ENCODE measurements at regions not wholly inside any gene's neighbourhood (a gene's known extent, or its start where the extent isn't known, plus 50 kb on each side); places are given as distances from the start of the nearest gene placed in this dataset.
"Not testable (repeated sequence)": the region's sequence is repeated elsewhere in the genome, so short reads cannot be mapped to it uniquely, and the experiment has no call there.

- DNase-seq = no peak
- TF ChIP-seq POLR2A (IDR thresholded peaks at IDR 0.05; ENCODE audit: low read length) (no peak), GATA1 (IDR thresholded peaks at IDR 0.05; ENCODE audit: low read depth, low read length) (no peak)
Observed at GRCh38 chr1:8241417-8242014, 76.4 kb upstream of the SLC45A1 start.

GRCh38 chr1:8239306-8240023, 78.4 kb upstream of the SLC45A1 start:
- DNase-seq = no peak
- no peak for TF ChIP-seq GATA1 (IDR thresholded peaks at IDR 0.05; ENCODE audit: low read depth, low read length)
- no peak for TF ChIP-seq POLR2A (IDR thresholded peaks at IDR 0.05; ENCODE audit: low read length)

DNA sequence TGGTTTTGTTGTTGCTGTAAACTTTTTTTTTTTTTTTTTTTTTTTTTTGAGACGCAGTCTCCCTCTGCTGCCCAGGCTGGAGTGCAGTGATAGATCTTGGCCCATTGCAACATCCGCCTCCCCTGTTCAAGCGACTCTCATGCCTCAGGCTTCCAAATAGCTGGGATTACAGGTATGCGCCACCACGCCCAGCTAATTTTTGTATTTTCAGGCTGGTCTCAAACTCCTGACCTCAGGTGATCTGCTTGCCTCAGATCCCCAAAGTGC, 78.9 kb upstream of the SLC45A1 start:
- TF ChIP-seq GATA1 (IDR thresholded peaks at IDR 0.05; ENCODE audit: low read depth, low read length) (no peak), POLR2A (IDR thresholded peaks at IDR 0.05; ENCODE audit: low read length) (no peak)
- DNase-seq = no peak

- TF ChIP-seq GATA1 (IDR thresholded peaks at IDR 0.05; ENCODE audit: low read depth, low read length) (no peak), POLR2A (IDR thresholded peaks at IDR 0.05; ENCODE audit: low read length) (no peak)
- no peak for DNase-seq
Observed at GRCh38 chr1:8238141-8239038, 79.5 kb upstream of the SLC45A1 start.

DNA sequence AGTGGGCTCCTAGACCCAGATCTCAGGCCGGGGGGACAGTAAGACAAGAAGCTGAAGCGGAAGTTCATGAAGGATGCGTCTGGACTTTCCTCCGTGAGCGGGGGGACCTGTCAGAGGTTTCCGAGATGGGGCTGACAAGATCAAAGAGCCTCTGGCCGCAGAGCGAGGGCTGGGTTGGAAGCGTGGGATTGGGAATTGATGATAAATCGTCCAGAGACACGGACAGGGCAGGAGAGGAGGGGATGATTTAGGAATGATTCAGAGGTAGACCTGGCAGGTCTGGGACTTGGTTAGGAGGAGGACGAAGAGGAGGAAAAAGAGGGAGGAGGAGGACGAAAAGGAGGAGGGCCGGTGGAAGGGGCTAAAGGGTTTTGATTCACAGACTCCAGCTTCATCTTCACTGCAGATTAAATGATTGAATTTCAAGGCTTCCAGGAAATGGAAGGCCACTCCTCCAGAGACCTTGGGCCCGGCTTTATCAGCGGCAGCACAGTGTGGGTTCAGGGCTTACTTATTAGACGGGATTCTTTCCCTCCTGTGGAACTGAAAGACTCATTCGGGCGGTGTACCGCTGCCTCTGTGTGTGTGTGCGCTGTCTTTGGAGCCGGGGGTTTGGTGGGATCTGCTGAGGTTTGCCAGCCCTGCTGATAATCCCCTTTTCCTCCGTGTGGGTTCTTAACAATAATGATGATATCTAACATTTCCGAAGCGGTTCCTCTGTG, 85.7 kb upstream of the SLC45A1 start:
- no peak for DNase-seq
- TF ChIP-seq GATA1 (IDR thresholded peaks at IDR 0.05; ENCODE audit: low read depth, low read length) = no peak
- TF ChIP-seq POLR2A (IDR thresholded peaks at IDR 0.05; ENCODE audit: low read length) = no peak

DNA sequence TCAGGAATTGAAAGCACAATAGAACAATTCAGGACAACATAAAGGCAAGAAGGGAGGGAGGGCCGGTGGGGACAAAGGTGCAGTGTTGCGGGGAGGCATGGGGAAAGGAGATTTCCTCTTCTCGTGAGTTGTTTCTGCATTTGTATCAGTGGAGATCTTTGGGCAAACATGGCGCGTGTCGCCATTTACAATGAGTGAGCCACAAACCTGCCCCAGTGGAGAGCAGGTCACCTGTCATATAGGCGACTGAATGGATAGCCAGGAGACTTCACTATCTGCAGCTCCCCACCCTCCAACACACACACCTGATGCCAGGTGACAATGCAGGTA, 87.7 kb upstream of the SLC45A1 start:
- TF ChIP-seq POLR2A (IDR thresholded peaks at IDR 0.05; ENCODE audit: low read length) = no peak
- no peak for TF ChIP-seq GATA1 (IDR thresholded peaks at IDR 0.05; ENCODE audit: low read depth, low read length)
- DNase-seq = no peak

DNA sequence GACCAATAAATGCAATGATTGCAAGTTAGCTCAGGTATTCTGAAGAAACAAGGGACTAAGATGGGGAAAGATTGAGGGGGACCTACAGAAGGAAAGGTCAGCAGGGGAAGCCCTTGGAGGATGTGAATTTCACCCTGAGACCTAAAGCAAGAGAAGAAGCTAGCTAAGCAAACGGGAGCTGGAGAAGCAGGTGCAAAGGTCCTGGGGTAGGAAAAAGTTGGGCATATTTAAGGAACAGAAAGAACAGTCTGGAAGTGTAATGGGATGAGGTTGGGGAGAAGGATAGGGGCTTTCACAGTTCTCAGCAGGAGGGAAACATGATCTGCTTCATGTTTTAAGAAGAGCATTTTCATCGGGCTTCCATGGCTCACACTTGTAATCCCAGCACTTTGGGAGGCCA, 89.7 kb upstream of the SLC45A1 start:
- DNase-seq = no peak

GRCh38 chr1:8227674-8228073, 90.2 kb upstream of the SLC45A1 start:
- not testable (repeated sequence) for DNase-seq

More for the DNA sequence above, 89.7 kb upstream of the SLC45A1 start:
- TF ChIP-seq GATA1 (IDR thresholded peaks at IDR 0.05; ENCODE audit: low read depth, low read length) (no peak), POLR2A (IDR thresholded peaks at IDR 0.05; ENCODE audit: low read length) (no peak)

GRCh38 chr1:8226747-8227146, 91.2 kb upstream of the SLC45A1 start:
- TF ChIP-seq GATA1 (IDR thresholded peaks at IDR 0.05; ENCODE audit: low read depth, low read length) (no peak), POLR2A (IDR thresholded peaks at IDR 0.05; ENCODE audit: low read length) (no peak)
- no peak for DNase-seq

DNA sequence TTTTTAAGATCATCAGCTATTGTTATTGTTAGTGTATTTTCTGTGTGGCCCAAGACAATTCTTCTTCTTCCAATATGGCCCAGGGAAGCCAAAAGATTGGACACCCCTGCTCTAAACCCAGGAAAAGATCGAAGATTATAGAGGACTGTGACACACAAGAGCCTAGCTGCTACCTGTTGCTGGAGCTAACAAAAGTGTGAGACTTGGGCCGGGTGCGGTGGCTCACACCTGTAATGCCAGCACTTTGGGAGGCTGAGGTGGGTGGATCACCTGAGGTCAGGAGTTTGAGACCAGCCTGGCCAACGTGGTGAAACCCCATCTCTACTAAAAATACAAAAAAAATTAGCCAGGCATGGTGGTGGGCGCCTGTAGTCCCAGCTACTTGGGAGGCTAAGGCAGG, 91.9 kb upstream of the SLC45A1 start:
- not testable (repeated sequence) for DNase-seq

- TF ChIP-seq GATA1 (IDR thresholded peaks at IDR 0.05; ENCODE audit: low read depth, low read length) (no peak), POLR2A (IDR thresholded peaks at IDR 0.05; ENCODE audit: low read length) (no peak)
- DNase-seq = no peak
Observed at GRCh38 chr1:8223526-8223925, 94.4 kb upstream of the SLC45A1 start.

DNA sequence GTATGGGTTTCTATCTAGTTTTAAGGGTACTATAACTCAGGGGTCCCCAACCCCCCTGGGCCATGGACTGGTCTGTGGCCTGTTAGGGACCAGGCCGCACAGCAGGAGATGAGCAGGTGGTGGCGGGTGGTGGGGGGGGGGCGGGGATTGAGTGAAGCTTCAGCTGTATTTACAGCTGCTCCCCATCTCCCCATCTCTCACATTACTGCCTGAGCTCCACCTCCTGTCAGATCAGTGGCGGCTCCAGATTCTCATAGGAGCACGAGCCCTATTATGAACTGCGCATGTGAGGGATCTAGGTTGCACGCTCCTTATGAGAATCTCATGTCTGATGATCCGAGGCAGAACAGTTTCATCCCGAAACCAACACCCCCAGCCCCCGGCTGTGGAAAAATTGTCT, 95.1 kb upstream of the SLC45A1 start:
- TF ChIP-seq POLR2A (IDR thresholded peaks at IDR 0.05; ENCODE audit: low read length) = no peak
- DNase-seq = no peak

- no peak for DNase-seq
- no peak for TF ChIP-seq GATA1 (IDR thresholded peaks at IDR 0.05; ENCODE audit: low read depth, low read length)
- no peak for TF ChIP-seq POLR2A (IDR thresholded peaks at IDR 0.05; ENCODE audit: low read length)
Observed at GRCh38 chr1:8219530-8219929, 98.4 kb upstream of the SLC45A1 start.

GRCh38 chr1:8218351-8219092, 99.4 kb upstream of the SLC45A1 start:
- no peak for TF ChIP-seq POLR2A (IDR thresholded peaks at IDR 0.05; ENCODE audit: low read length)
- TF ChIP-seq GATA1 (IDR thresholded peaks at IDR 0.05; ENCODE audit: low read depth, low read length) = no peak
- DNase-seq = no peak
